A673 (cell line): ENCODE measurements at regions not wholly inside any gene's neighbourhood (a gene's known extent, or its start where the extent isn't known, plus 50 kb on each side); places are given as distances from the start of the nearest gene placed in this dataset.
"Not testable (repeated sequence)": the region's sequence is repeated elsewhere in the genome, so short reads cannot be mapped to it uniquely, and the experiment has no call there.

Experiments used
- BruUV-seq: library from RNA; stranded (reverse); fragments of 400-500 nt; replicated peaks from 2 replicates; lab custom pipeline; 2021; lab: Mats Ljungman, UMichigan
- CTCF ChIA-PET: fragments of 300-600 bp; sonication (Branson Sonifier 250); formaldehyde crosslinking; loops from one replicate; lab custom pipeline; 2022; ENCODE audit warnings: antibody characterized with exemption; lab: Charles Lee
- POLR2A ChIA-PET: fragments of 300-600 bp; sonication (Branson Sonifier 250); formaldehyde crosslinking; loops from one replicate; lab custom pipeline; 2022; ENCODE audit warnings: antibody characterized with exemption; ENCODE audit not compliant: low non-redundant PET; lab: Charles Lee
- DNase-seq: peaks from one replicate; pipeline ENCODE4 v3.0.0-alpha.2; 2015; ENCODE audit warnings: low spot score
- H3K27ac ChIP-seq: fragments of 200-600 bp; sonication (generic); 2 replicates; pipeline ENCODE4 v1.5.1; 2016; ENCODE audit warnings: mixed run types, low read depth, mild to moderate bottlenecking, mixed read lengths, antibody characterized with exemption, low read length; ENCODE audit not compliant: poor library complexity, severe bottlenecking
- H3K27me3 ChIP-seq: fragments of 200-600 bp; sonication (generic); replicated peaks from 2 replicates; pipeline ENCODE4 v1.6.1; 2017; ENCODE audit warnings: mixed run types, low read depth, mild to moderate bottlenecking, mixed read lengths, antibody characterized with exemption, low read length; ENCODE audit not compliant: insufficient read depth, poor library complexity
- H3K36me3 ChIP-seq: fragments of 200-600 bp; sonication (generic); 2 replicates; pipeline ENCODE4 v1.6.1; 2016; ENCODE audit warnings: mixed run types, mild to moderate bottlenecking, mixed read lengths, antibody characterized with exemption, low read length; ENCODE audit not compliant: insufficient read depth, poor library complexity, severe bottlenecking
- H3K4me1 ChIP-seq: fragments of 200-600 bp; sonication (generic); 2 replicates; pipeline ENCODE4 v1.6.1; 2017; ENCODE audit warnings: mixed run types, mild to moderate bottlenecking, mixed read lengths, antibody characterized with exemption, low read length; ENCODE audit not compliant: insufficient read depth, poor library complexity, severe bottlenecking
- H3K4me3 ChIP-seq: fragments of 200-600 bp; sonication (generic); 2 replicates; pipeline ENCODE4 v1.5.1; 2016; ENCODE audit warnings: low read depth, mixed run types, mild to moderate bottlenecking, mixed read lengths, low read length; ENCODE audit not compliant: poor library complexity, severe bottlenecking
- H3K9me3 ChIP-seq: fragments of 200-600 bp; sonication (generic); 2 replicates; pipeline ENCODE4 v1.6.1; 2016; ENCODE audit warnings: mixed run types, low read depth, mild to moderate bottlenecking, mixed read lengths, antibody characterized with exemption, low read length; ENCODE audit not compliant: poor library complexity, severe bottlenecking
- CTCF ChIP-seq: fragments of 300-800, 200-600 bp; sonication (generic); conservative IDR thresholded peaks from 2 replicates; pipeline ENCODE4 v1.5.1; 2017; ENCODE audit warnings: low read depth, mild to moderate bottlenecking, antibody characterized with exemption, low read length, moderate library complexity, mixed read lengths
- EZH2 ChIP-seq: fragments of 200-600 bp; sonication (generic); IDR thresholded peaks from 2 replicates; pipeline ENCODE4 v1.6.1; 2017; ENCODE audit warnings: borderline replicate concordance, low read depth, mild to moderate bottlenecking, mixed read lengths, antibody characterized with exemption, low read length; ENCODE audit not compliant: poor library complexity, severe bottlenecking
- intact Hi-C: fragments of 100-400 bp; cut with micrococcal nuclease; formaldehyde crosslinking; loops from one replicate; pipeline ENCODE4 v1.10.0; 2022; ENCODE audit not compliant: unreplicated experiment

- H3K4me1 ChIP-seq, result peaks cover 5% of the 10 kb centered on the region
- H3K4me3 ChIP-seq, result no peak overlapping the region
- DNase-seq, result no peak
- no peak overlapping the region for H3K27ac ChIP-seq
- intact Hi-C loops, result no loop called here
- no peak for TF ChIP-seq CTCF
- no peak for TF ChIP-seq EZH2
- CTCF ChIA-PET, result no interaction called here
- H3K27me3 ChIP-seq, result no peaks in the 10 kb centered on the region
- H3K9me3 ChIP-seq, result no peaks in the 10 kb centered on the region
- no TSS peak for BruUV-seq
- POLR2A ChIA-PET, result no interaction called here
- no peaks in the 10 kb centered on the region for H3K36me3 ChIP-seq
These were observed 83.6 kb upstream of the FOXN2 start for GRCh38 chr2:48230834-48231233.

GRCh38 chr2:48232351-48232750, 82.1 kb upstream of the FOXN2 start:
- H3K27me3 ChIP-seq, result no peaks in the 10 kb centered on the region
- H3K9me3 ChIP-seq, result no peaks in the 10 kb centered on the region
- POLR2A ChIA-PET, result no interaction called here
- intact Hi-C loops, result no loop called here
- CTCF ChIA-PET, result no interaction called here
- H3K36me3 ChIP-seq, result no peaks in the 10 kb centered on the region
- no peak overlapping the region for H3K27ac ChIP-seq
- no peak for DNase-seq
- BruUV-seq, result no TSS peak
- no peak overlapping the region for H3K4me3 ChIP-seq
- no peak for TF ChIP-seq EZH2
- no peak for TF ChIP-seq CTCF
- H3K4me1 ChIP-seq, result peaks cover 5% of the 10 kb centered on the region

- Histone ChIP-seq H3K4me1 (peaks cover 5% of the 10 kb centered on the region), H3K27me3 (no peaks in the 10 kb centered on the region), H3K9me3 (no peaks in the 10 kb centered on the region), H3K4me3 (no peak overlapping the region), H3K36me3 (no peaks in the 10 kb centered on the region), H3K27ac (no peak overlapping the region)
- TF ChIP-seq EZH2, result no peak
- TF ChIP-seq CTCF, result no peak
- intact Hi-C loops, result no loop called here
- BruUV-seq, result no TSS peak
- no peak for DNase-seq
- ChIA-PET POLR2A (no interaction called here), CTCF (no interaction called here)
These were observed 81.5 kb upstream of the FOXN2 start for GRCh38 chr2:48233005-48233404.

- intact Hi-C loops, CTCF ChIA-PET, H3K27ac ChIP-seq, POLR2A ChIA-PET, H3K4me3 ChIP-seq, BruUV-seq, H3K9me3 ChIP-seq, H3K4me1 ChIP-seq, H3K36me3 ChIP-seq, DNase-seq, H3K27me3 ChIP-seq: not testable (repeated sequence)
These were observed 80.7 kb upstream of the FOXN2 start for GRCh38 chr2:48233824-48234223.
